ENCODE measurements at regions not wholly inside any gene's neighbourhood (a gene's known extent, or its start where the extent isn't known, plus 50 kb on each side); places are given as distances from the start of the nearest gene placed in this dataset.

DNA sequence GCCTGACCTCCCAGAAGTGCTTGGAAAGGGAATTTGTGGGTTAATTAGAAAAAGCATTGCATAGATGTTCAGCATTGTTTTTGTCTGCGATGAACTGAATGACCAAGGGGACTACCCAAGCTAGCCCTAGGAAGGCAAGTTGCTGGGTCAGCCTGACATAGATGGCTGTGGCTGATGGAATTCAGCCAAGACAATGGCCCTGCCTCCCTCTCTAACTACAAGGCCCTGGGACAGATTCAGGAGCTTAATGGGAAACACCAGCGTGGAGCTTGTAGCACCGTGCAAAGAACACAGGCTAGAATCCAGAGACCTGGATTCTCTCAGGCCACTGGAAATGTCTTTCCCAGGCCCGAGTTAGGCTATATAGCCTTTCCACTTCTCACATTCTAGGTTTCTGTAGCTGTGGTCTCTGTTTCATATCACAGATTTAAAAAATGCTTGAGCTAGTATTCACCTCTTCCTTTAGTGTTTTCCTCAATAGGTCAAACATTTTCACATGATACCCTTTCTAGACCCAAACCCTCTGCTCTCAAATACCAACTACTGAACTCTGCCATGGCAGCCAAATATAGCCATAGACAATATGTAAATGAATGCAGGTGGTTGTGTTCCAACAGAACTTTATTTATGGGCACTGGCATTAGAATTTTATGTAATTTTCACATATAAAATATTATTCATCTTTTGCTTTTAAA is 294.3 kb upstream of the MEX3C start:
- no peak for DNase-seq (ENCODE audit: low read depth, low spot score)
- 35% methylated on average over 4 of the region's 4 CpGs for WGBS (ENCODE audit: insufficient coverage, insufficient replicate concordance, low lambda C conversion rate, missing lambda C conversion rate)
- H3K9ac ChIP-seq (ENCODE audit: control insufficient read depth, insufficient read depth, low read length) = no peak overlapping the region
- H3K4me2 ChIP-seq (ENCODE audit: control insufficient read depth, insufficient read depth) = no peak overlapping the region
- no peaks in the 10 kb centered on the region for H3K9me3 ChIP-seq (replicated peaks; ENCODE audit: control insufficient read depth, insufficient read depth, low read length)
- in situ Hi-C loops (cut with MboI) = no loop called here
- no peaks in the 10 kb centered on the region for H3K36me3 ChIP-seq (ENCODE audit: control insufficient read depth in 2 of 2, insufficient read depth in 2 of 2, low read length in 1 of 2)
- H3K79me2 ChIP-seq (ENCODE audit: control insufficient read depth, insufficient read depth, low read length) = no peaks in the 10 kb centered on the region
- ChIA-PET POLR2A (no interaction called here), SMC1A (ENCODE audit: uncharacterized antibody, unreplicated experiment) (no interaction called here), RAD21 (ENCODE audit: unreplicated experiment) (no interaction called here), CTCF (no interaction called here)
- no peak for ATAC-seq
- no peak overlapping the region for H3K4me3 ChIP-seq
- no peaks in the 10 kb centered on the region for H3K4me1 ChIP-seq (ENCODE audit: control insufficient read depth, insufficient read depth, low read length)
- H3K27ac ChIP-seq (ENCODE audit: control insufficient read depth, insufficient read depth) = no peak overlapping the region
- FAIRE-seq = no peak
- H3K27me3 ChIP-seq (replicated peaks in 1 of 2; ENCODE audit: control insufficient read depth in 2 of 2, insufficient read depth in 2 of 2, low read length in 1 of 2) = no peaks in the 10 kb centered on the region
- TF ChIP-seq, protein P1, sequence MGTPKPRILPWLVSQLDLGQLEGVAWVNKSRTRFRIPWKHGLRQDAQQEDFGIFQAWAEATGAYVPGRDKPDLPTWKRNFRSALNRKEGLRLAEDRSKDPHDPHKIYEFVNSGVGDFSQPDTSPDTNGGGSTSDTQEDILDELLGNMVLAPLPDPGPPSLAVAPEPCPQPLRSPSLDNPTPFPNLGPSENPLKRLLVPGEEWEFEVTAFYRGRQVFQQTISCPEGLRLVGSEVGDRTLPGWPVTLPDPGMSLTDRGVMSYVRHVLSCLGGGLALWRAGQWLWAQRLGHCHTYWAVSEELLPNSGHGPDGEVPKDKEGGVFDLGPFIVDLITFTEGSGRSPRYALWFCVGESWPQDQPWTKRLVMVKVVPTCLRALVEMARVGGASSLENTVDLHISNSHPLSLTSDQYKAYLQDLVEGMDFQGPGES (IDR thresholded peaks at IDR 0.05) = no peak
- TF ChIP-seq ZNF622 (IDR thresholded peaks at IDR 0.05) = no peak
- no peak for TF ChIP-seq ZNF274 (IDR thresholded peaks at IDR 0.05; ENCODE audit: insufficient read depth, insufficient read length)
- no peak for TF ChIP-seq MYC (IDR thresholded peaks at IDR 0.05; ENCODE audit: insufficient read depth, insufficient read length, insufficient replicate concordance, low read length, severe bottlenecking)
- no peak for TF ChIP-seq ZNF384 (IDR thresholded peaks at IDR 0.05; ENCODE audit: borderline replicate concordance, low read depth, low read length)
- no peak for TF ChIP-seq SIX5 (IDR thresholded peaks at IDR 0.05; ENCODE audit: low read depth, low read length, severe bottlenecking)
- TF ChIP-seq PAX5 (IDR thresholded peaks at IDR 0.05; ENCODE audit: borderline replicate concordance, low read depth, low read length) = no peak
- intact Hi-C loops (cut with micrococcal nuclease; ENCODE audit: unreplicated experiment) = no loop called here
- H2AFZ ChIP-seq (ENCODE audit: control insufficient read depth, low read depth, low read length) = no peak overlapping the region
- H4K20me1 ChIP-seq (ENCODE audit: control insufficient read depth, insufficient read depth) = no peaks in the 10 kb centered on the region
- BruUV-seq (replicated peaks) = no TSS peak

Measured in GM12878 (cell line).